Islet of Langerhans (tissue), 1 donor: ENCODE measurements at regions not wholly inside any gene's neighbourhood (a gene's known extent, or its start where the extent isn't known, plus 50 kb on each side); places are given as distances from the start of the nearest gene placed in this dataset.

Experiments used
- FAIRE-seq: peaks from one replicate; lab custom pipeline; 2011; peaks lifted over from hg19 to GRCh38; lab: Jason Lieb, UNC

- FAIRE-seq: no peak
Observed at GRCh38 chr10:43772171-43772570, 123.5 kb upstream of the ZNF32 start.

- FAIRE-seq: no peak
Observed at GRCh38 chr10:43771675-43772074, 123.0 kb upstream of the ZNF32 start.

GRCh38 chr10:43765516-43765915 is 116.8 kb upstream of the ZNF32 start:
- no peak for FAIRE-seq

GRCh38 chr10:43763846-43764245 is 115.2 kb upstream of the ZNF32 start:
- no peak for FAIRE-seq

- no peak for FAIRE-seq
Observed at GRCh38 chr10:43760514-43760913, 111.8 kb upstream of the ZNF32 start.

GRCh38 chr10:43759216-43759615 is 110.5 kb upstream of the ZNF32 start:
- no peak for FAIRE-seq

GRCh38 chr10:43756341-43756740 is 107.7 kb upstream of the ZNF32 start:
- no peak for FAIRE-seq

GRCh38 chr10:43754569-43755260 is 106.0 kb upstream of the ZNF32 start:
- FAIRE-seq: no peak

GRCh38 chr10:43753397-43754061 is 104.8 kb upstream of the ZNF32 start:
- FAIRE-seq: no peak

GRCh38 chr10:43752682-43753081 is 104.0 kb upstream of the ZNF32 start:
- no peak for FAIRE-seq

- no peak for FAIRE-seq
Observed at GRCh38 chr10:43751646-43752045, 103.0 kb upstream of the ZNF32 start.

GRCh38 chr10:43749940-43750552 is 101.4 kb upstream of the ZNF32 start:
- no peak for FAIRE-seq

- FAIRE-seq: no peak
Observed at GRCh38 chr10:43749145-43749576, 100.5 kb upstream of the ZNF32 start.

GRCh38 chr10:43748560-43748959 is 99.9 kb upstream of the ZNF32 start:
- FAIRE-seq: no peak

- FAIRE-seq: no peak
Observed at GRCh38 chr10:43746906-43747305, 98.2 kb upstream of the ZNF32 start.

GRCh38 chr10:43739161-43739560 is 90.5 kb upstream of the ZNF32 start:
- no peak for FAIRE-seq

- no peak for FAIRE-seq
Observed at GRCh38 chr10:43737003-43737402, 88.3 kb upstream of the ZNF32 start.

GRCh38 chr10:43735907-43736306 is 87.2 kb upstream of the ZNF32 start:
- FAIRE-seq: no peak

- FAIRE-seq: no peak
Observed at GRCh38 chr10:43734716-43735115, 86.0 kb upstream of the ZNF32 start.

GRCh38 chr10:43731486-43731885 is 82.8 kb upstream of the ZNF32 start:
- FAIRE-seq: no peak

GRCh38 chr10:43728425-43728824 is 79.7 kb upstream of the ZNF32 start:
- FAIRE-seq: no peak

GRCh38 chr10:43727935-43728334 is 79.3 kb upstream of the ZNF32 start:
- no peak for FAIRE-seq

GRCh38 chr10:43715334-43715733 is 66.7 kb upstream of the ZNF32 start:
- no peak for FAIRE-seq
